Body of pancreas (tissue), 4 donors: ENCODE measurements at regions not wholly inside any gene's neighbourhood (a gene's known extent, or its start where the extent isn't known, plus 50 kb on each side); places are given as distances from the start of the nearest gene placed in this dataset.
"Not testable (repeated sequence)": the region's sequence is repeated elsewhere in the genome, so short reads cannot be mapped to it uniquely, and the experiment has no call there.

Source experiments
- POLR2A ChIP-seq, 3 donors: fragments of 450-650 bp; IDR thresholded peaks; one replicate each; pipeline ENCODE4 v1.6.1; 2016; ENCODE audit warnings: antibody characterized with exemption in 3 of 3, mild to moderate bottlenecking in 2 of 3
- TF ChIP-seq, protein P1 (sequence below), 7 experiments: fragments of 450-650 bp in 4 of 7; fragments of 200-600 bp in 3 of 7; sonication (generic) in 3 of 7; IDR thresholded peaks; one replicate each; pipeline ENCODE4 v1.5.1; 2016 to 2019; ENCODE audit warnings: antibody characterized with exemption in 7 of 7

- TF ChIP-seq POLR2A (IDR thresholded peaks at IDR 0.05), result not testable (repeated sequence)
- TF ChIP-seq, protein P1, sequence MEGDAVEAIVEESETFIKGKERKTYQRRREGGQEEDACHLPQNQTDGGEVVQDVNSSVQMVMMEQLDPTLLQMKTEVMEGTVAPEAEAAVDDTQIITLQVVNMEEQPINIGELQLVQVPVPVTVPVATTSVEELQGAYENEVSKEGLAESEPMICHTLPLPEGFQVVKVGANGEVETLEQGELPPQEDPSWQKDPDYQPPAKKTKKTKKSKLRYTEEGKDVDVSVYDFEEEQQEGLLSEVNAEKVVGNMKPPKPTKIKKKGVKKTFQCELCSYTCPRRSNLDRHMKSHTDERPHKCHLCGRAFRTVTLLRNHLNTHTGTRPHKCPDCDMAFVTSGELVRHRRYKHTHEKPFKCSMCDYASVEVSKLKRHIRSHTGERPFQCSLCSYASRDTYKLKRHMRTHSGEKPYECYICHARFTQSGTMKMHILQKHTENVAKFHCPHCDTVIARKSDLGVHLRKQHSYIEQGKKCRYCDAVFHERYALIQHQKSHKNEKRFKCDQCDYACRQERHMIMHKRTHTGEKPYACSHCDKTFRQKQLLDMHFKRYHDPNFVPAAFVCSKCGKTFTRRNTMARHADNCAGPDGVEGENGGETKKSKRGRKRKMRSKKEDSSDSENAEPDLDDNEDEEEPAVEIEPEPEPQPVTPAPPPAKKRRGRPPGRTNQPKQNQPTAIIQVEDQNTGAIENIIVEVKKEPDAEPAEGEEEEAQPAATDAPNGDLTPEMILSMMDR (IDR thresholded peaks at IDR 0.05), result not testable (repeated sequence)
Measured at GRCh38 chr21:9004815-9005518, 1516.4 kb upstream of the TPTE start.
